ENCODE measurements at regions not wholly inside any gene's neighbourhood (a gene's known extent, or its start where the extent isn't known, plus 50 kb on each side); places are given as distances from the start of the nearest gene placed in this dataset.

DNA sequence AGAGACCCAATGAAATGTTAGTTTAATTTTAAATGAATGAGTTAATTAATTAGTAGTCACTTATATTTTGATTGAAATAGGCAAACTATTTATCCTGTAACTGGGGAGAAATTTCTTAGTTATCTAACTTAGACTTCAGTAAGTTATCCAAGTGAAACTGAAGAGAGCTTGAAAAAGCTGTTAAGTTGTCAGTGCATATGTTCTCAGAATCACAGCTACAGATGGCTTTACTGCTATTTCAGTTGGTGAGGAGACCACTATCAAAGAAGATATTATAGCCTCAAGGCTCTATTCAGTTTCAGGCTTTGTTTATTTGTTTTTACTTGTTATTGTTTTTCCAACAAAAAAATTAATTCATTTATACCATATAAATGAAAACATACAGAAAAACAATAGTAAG lies 404.1 kb downstream of the C6orf118 start:
- no peak for TF ChIP-seq POLR2AphosphoS5 (IDR thresholded peaks at IDR 0.05)
- no peak for TF ChIP-seq POLR2A (IDR thresholded peaks at IDR 0.05)
- TF ChIP-seq, protein P1, sequence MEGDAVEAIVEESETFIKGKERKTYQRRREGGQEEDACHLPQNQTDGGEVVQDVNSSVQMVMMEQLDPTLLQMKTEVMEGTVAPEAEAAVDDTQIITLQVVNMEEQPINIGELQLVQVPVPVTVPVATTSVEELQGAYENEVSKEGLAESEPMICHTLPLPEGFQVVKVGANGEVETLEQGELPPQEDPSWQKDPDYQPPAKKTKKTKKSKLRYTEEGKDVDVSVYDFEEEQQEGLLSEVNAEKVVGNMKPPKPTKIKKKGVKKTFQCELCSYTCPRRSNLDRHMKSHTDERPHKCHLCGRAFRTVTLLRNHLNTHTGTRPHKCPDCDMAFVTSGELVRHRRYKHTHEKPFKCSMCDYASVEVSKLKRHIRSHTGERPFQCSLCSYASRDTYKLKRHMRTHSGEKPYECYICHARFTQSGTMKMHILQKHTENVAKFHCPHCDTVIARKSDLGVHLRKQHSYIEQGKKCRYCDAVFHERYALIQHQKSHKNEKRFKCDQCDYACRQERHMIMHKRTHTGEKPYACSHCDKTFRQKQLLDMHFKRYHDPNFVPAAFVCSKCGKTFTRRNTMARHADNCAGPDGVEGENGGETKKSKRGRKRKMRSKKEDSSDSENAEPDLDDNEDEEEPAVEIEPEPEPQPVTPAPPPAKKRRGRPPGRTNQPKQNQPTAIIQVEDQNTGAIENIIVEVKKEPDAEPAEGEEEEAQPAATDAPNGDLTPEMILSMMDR (IDR thresholded peaks at IDR 0.05): no peak
- TF ChIP-seq EP300 (IDR thresholded peaks at IDR 0.05; ENCODE audit: low read depth): no peak
